ENCODE measurements at regions not wholly inside any gene's neighbourhood (a gene's known extent, or its start where the extent isn't known, plus 50 kb on each side); places are given as distances from the start of the nearest gene placed in this dataset.
"Not testable (repeated sequence)": the region's sequence is repeated elsewhere in the genome, so short reads cannot be mapped to it uniquely, and the experiment has no call there.

- not testable (repeated sequence) for DNase-seq
These were observed 121.1 kb upstream of the SESTD1 start for GRCh38 chr2:179385756-179386155.

DNA sequence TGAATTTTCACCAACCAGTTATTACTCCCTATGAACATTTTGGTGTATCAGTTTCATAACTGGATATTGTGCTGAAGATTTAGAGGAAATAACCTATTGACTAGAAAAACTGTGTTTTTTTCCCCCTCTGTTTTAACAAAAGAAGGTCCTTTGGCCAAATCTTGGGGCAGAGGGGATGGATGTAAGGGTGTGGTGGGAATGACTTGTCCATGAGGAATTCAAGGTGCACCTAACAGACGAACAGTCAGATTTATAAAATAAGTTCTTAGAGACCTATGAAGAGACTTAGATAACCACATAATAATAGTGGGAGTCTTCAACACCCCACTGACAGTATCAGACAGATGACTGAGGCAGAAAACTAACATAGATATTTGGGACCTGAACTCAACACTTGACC, 119.3 kb upstream of the SESTD1 start:
- no peak for DNase-seq

DNA sequence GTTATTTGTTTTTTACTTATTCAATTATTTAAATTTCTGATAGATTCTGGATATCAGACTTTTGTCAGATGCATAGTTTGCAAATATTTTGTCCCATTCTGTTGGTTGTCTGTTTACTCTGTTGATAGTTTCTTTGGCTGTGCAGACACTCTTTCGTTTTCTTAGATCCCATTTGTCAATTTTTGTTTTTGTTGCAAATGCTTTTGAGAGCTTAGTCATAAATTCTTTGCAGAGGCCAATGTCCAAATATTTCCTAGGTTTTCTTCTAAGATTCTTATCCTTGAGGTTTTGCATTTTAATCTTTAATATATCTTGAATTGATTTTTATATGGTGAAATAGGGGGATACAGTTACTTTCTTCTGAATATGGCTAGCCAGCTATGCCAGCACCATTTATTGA, 112.7 kb upstream of the SESTD1 start:
- DNase-seq = no peak

- DNase-seq = no peak
These were observed 112.2 kb upstream of the SESTD1 start for GRCh38 chr2:179376881-179377280.

GRCh38 chr2:179373816-179374215, 109.2 kb upstream of the SESTD1 start:
- no peak for DNase-seq

DNA sequence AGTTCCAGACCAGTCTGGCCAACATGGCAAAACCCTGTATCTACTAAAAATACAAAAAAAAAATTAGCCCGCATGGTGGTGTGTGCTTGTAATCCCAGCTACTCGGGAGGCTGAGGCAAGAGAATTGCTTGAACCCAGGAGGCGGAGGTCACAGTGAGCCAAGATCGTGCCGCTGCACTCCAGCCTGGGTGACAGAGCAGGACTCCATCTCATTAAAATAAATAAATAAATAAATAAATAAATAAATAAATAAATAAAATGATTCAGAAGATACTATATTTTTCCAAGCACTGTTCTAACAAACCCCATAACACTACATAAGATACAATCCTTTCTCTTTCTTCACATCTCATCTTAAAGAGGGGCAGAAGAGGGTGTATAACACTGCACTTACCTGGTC, 100.9 kb upstream of the SESTD1 start:
- not testable (repeated sequence) for DNase-seq

- no peak for DNase-seq
These were observed 91.2 kb upstream of the SESTD1 start for GRCh38 chr2:179355881-179356280.

DNA sequence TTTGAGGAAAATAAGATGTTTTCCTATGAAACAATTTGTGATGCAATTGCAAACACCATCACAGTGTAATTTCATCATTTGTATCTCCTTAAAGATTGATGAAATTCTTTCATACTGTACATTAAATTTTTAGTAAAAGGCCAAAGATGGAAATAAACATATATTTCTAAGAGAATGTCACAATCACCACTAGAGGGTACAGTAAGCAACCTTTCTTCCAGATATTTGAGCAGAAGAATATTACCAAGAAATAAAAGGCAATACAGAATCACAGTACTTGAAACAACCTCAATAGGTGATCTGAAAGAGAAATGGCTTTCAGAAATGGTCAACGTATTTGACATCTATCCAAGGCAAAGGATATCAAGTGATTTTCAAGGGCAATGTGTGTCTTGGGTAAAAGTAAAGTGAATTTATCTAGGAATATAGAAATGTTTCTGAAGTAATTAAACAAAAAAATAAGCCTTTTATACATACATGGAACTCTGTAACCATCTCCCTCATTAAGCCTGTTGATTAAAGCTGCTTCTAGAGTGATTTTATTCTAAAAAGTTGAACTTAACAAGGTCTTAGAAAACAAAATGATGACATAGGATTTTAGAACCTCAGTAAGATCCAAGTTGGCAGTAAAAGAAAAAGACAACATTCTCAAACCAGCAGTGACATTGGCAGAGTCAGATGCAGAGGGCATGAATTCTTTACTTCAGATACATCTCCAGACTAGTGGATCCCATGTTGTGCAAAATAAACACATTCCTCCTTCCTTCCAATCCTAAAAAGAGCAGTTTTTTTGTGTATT, 90.3 kb upstream of the SESTD1 start:
- DNase-seq = no peak

DNA sequence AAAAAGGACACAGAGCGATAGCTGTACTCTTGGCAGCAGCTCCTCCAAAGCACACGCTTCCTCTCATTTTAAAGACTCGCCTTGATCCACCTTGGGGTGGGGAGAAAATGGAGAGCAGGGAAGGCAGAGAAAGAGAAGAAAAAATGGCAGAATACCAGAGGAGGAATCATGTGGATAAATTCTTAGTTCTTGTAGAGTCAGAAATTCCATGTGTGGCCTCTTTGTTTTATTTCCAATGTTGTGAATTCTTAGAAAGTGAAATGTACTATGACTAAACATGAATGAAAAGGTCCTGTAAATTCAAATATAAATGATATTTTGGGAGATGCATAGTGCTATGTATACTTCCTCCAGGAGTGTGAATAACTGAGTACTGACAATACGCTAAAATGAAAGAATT, 89.7 kb upstream of the SESTD1 start:
- no peak for DNase-seq

GRCh38 chr2:179352181-179352580, 87.5 kb upstream of the SESTD1 start:
- no peak for DNase-seq

DNA sequence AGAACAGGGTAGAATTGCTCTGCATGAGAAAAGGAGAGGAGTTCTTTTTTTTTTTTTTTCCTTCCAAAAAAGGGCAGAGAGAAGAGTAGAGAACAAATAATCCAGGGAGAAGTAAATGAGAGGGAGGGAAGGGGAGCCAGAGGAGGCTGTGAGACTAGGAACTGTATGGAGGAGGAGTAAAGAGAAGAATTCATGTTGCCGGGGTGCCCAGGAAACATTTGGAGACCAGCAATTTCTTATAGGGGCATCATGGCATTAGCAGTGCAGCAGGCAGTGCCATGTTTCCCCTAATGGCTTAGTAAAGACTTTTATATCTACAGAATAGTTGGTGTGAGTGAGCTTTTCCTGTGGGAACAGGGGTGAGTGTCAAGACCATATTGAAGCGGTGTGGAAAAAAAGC, 86.4 kb upstream of the SESTD1 start:
- no peak for DNase-seq

DNA sequence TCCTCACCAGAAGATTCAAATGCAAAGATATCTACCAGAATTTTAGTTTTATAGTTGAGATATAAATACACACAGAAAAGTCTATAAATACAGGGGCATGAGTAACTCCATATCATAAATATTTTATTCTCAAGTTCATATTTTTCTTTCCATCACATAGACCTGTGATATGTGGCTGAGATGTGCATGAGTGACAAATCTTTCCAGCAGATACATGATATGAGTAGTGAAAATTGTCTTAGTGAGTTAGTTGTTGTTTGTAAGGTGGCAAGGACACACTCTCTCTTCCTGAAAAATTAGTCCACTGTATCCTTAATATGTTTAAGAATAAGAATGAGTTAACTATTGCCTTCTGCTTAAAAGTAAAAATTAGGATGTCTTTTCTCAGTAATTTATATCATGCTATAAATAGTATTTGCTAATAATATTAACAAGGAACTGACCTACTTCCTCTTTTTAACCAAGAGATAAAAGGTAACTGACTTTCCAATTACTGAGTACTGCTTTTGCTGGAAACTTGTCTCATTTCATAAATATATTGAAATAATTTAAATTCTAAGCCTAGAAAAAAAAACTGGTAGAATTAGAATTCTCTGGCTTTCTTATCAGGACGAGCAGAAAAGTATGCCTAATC, 85.2 kb upstream of the SESTD1 start:
- DNase-seq = no peak

DNA sequence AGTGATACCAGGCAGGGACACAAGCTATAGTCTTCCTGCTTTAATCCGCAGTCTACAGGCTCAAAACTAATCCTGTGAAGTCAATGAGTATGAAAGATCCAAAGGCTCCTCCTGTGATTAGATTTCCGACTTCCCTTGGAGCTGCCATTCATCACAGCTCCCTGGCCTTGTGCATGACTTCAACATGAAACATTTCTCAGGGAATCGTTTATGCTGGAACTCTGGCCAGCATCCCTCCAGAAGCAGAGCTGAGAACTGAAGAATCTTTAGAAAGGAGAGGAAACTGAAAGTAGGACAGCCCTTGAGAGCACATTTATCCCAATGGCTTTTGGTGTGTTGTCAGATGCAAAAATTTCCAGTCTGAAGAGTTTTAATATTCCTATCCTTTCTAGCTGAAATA, 84.3 kb upstream of the SESTD1 start:
- no peak for DNase-seq

- no peak for DNase-seq
These were observed 80.3 kb upstream of the SESTD1 start for GRCh38 chr2:179344970-179345369.

DNA sequence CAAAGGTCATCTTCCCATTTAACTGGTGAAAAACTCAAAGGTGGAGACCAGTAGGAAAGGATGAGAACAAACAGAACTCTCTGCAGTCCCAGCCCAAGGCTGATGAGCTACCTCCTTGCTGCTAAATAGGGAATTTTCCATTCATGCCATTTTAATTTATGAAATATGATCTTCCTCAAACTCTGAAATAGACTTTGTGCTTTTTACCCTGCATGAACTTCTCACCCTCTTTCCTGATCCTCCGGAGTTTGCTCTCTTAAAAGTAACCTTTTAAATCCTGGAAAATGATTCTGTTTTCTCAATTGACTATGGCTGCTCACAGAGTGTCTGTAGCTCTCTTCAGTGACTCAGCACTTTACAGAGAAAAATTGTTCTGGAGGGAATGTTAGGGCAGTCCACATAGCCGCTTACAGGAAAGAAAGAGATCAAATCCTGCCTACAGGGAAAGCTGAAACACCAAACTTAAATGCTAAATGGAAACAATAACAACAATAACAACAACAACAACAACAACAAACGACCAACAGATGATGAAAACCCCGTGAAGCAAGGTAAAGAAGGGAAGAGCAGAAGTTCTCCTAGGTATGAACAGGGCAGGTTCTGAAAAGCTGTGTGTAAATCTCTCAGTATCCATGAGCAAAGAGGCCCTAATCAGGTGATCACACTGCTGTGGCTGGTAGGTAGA, 79.8 kb upstream of the SESTD1 start:
- no peak for DNase-seq

- no peak for DNase-seq
These were observed 79.3 kb upstream of the SESTD1 start for GRCh38 chr2:179343945-179344279.

- DNase-seq = no peak
These were observed 76.7 kb upstream of the SESTD1 start for GRCh38 chr2:179341152-179341866.

DNA sequence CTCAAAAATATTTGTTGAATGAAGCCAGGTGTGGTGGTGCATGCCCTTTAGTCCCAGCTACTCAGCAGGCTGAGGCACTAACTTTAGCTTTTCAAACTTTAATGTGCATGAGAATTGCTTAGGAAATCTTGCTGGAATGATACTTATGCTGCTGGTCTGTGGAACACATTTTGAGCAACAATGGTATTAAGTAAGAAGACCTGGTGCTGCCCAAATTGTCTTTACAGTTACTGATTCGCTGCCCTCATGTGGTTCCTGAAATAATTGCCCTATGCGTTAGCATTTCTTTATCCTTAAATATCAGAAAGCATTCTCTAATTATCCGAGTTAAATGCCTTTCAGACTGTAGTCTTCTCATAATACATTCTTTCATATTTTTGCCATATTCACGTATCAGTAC, 76.0 kb upstream of the SESTD1 start:
- no peak for DNase-seq

GRCh38 chr2:179338681-179339080, 74.0 kb upstream of the SESTD1 start:
- DNase-seq = no peak

DNA sequence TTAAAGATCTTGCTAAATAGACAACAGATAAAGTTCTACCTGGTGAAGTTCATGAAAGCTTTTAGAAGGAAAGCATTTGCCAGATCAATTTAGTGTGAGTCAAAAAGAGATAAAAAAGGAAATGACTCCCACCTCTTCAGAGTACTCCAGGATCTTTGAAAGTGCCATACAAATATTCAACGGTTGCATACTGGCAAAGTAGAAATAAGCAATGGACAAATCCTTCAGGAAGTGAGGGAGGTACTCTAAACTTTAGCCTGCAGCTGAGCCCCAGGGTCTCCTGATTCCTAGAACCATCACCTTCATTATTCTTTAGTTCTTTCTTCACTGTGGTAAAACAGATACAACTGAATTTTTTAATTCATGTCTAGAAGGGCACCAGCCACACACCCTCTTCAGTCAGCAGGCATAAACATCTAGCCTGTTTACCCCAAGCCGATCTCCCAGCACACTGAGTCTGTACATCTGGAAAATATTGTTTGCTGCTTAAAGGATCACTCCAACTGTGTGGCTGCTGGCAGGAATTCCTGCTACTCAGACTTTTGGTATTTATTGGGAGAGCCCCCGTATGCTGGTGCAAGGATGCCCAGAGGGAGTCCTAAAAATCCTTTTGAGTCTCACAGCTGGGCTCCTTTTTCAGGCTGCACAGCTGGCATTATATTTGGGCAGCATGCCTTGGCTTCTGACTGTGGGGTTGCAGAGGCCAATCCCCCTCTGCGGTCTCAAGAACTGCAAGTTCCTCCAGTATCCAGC, 72.3 kb upstream of the SESTD1 start:
- peak; percentile 56 for DNase-seq

DNA sequence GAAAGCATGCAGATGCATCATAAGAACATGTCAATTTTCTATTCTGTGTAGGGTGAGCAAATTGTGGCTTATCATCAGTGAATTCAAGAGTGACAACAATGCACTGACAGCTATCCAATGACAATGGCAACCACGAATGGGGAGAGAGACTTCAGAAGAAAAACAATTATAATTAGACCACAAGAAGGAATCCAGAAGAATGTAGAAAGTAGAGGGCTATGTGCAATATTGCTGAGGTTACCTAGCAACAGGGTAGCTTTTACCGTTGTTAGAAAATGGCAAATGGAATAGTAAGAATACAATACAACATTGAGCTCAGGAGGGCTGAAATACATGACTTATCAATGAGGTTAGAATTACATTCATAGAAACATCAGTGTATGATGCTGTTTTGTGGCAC, 71.1 kb upstream of the SESTD1 start:
- no peak for DNase-seq

DNA sequence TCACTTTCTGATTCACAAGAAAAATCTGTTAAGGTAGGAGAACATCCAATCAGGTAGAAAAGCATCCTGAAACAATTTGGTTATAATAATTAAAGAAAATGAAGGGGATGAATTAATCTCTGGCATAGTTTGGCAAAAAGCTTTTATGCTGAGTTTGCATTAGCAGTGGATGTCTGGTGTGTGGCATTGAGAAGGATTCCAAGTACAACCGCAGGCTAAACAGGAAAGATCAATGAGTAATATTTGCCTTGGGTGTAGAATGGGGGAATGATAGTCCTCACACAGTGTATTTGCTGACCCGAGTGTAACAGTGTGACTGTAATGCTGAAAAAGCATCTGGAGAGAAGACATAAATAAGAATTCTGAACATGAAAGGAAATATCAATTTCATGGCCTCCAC, 68.3 kb upstream of the SESTD1 start:
- no peak for DNase-seq

- DNase-seq = no peak
These were observed 66.4 kb upstream of the SESTD1 start for GRCh38 chr2:179331061-179331460.

Data from islet precursor cell (in vitro differentiated cells).